Adipocyte (in vitro differentiated cells): ENCODE measurements at regions not wholly inside any gene's neighbourhood (a gene's known extent, or its start where the extent isn't known, plus 50 kb on each side); places are given as distances from the start of the nearest gene placed in this dataset.

ENCODE experiments used
- DNase-seq: peaks from one replicate; pipeline ENCODE4 v3.0.0-alpha.2; 2015; ENCODE audit warnings: low read depth
- H3K27me3 ChIP-seq: replicated peaks from 2 replicates; pipeline ENCODE4 v1.7.0; 2013; ENCODE audit warnings: mild to moderate bottlenecking, low read length, moderate library complexity; ENCODE audit not compliant: control insufficient read depth, insufficient read depth
- H3K36me3 ChIP-seq: 2 replicates; pipeline ENCODE4 v1.7.0; 2013; ENCODE audit warnings: low read length, mild to moderate bottlenecking, moderate library complexity; ENCODE audit not compliant: control insufficient read depth, insufficient read depth, severe bottlenecking
- H3K4me1 ChIP-seq: 2 replicates; pipeline ENCODE4 v1.7.0; 2013; ENCODE audit warnings: mild to moderate bottlenecking, low read length, moderate library complexity; ENCODE audit not compliant: control insufficient read depth, insufficient read depth
- H3K4me3 ChIP-seq: 2 replicates; pipeline ENCODE4 v1.7.0; 2013; ENCODE audit warnings: mild to moderate bottlenecking, low read length, moderate library complexity
- H3K9ac ChIP-seq: 2 replicates; pipeline ENCODE4 v1.7.0; 2013; ENCODE audit warnings: mild to moderate bottlenecking, low read length, moderate library complexity
- H3K9me3 ChIP-seq: 2 replicates; pipeline ENCODE4 v1.7.0; 2013; ENCODE audit warnings: mild to moderate bottlenecking, low read length, moderate library complexity; ENCODE audit not compliant: control insufficient read depth

- Histone ChIP-seq H3K36me3 (no peaks in the 10 kb centered on the region), H3K9me3 (no peaks in the 10 kb centered on the region), H3K9ac (peak overlapping the region; percentile 31), H3K27me3 (no peaks in the 10 kb centered on the region), H3K4me3 (no peak overlapping the region), H3K4me1 (peaks cover 23% of the 10 kb centered on the region)
- no peak for DNase-seq
These were observed 561.4 kb downstream of the BNC2 start for GRCh38 chr9:16309082-16309468.

- no peaks in the 10 kb centered on the region for H3K9me3 ChIP-seq
- DNase-seq: no peak
These were observed 560.8 kb downstream of the BNC2 start for GRCh38 chr9:16309469-16310271.

GRCh38 chr9:16310278-16311110, 560.0 kb downstream of the BNC2 start:
- no peaks in the 10 kb centered on the region for H3K27me3 ChIP-seq
- H3K4me1 ChIP-seq: peaks cover 28% of the 10 kb centered on the region
- H3K4me3 ChIP-seq: peak overlapping the region; percentile 54
- H3K36me3 ChIP-seq: no peaks in the 10 kb centered on the region
- no peak for DNase-seq
- H3K9me3 ChIP-seq: no peaks in the 10 kb centered on the region
- peak overlapping the region; percentile 4 for H3K9ac ChIP-seq

More at GRCh38 chr9:16309469-16310271, 560.8 kb downstream of the BNC2 start:
- H3K4me3 ChIP-seq: peak overlapping the region; percentile 54
- no peaks in the 10 kb centered on the region for H3K27me3 ChIP-seq
- H3K9ac ChIP-seq: peak overlapping the region; percentile 33
- peaks cover 23% of the 10 kb centered on the region for H3K4me1 ChIP-seq
- no peaks in the 10 kb centered on the region for H3K36me3 ChIP-seq

GRCh38 chr9:16312116-16312515, 558.4 kb downstream of the BNC2 start:
- Histone ChIP-seq H3K4me3 (no peak overlapping the region), H3K9me3 (no peaks in the 10 kb centered on the region), H3K36me3 (no peaks in the 10 kb centered on the region), H3K27me3 (no peaks in the 10 kb centered on the region), H3K4me1 (peaks cover 34% of the 10 kb centered on the region), H3K9ac (no peak overlapping the region)
- DNase-seq: no peak

- H3K9me3 ChIP-seq: no peaks in the 10 kb centered on the region
- no peaks in the 10 kb centered on the region for H3K36me3 ChIP-seq
- H3K9ac ChIP-seq: no peak overlapping the region
- no peak overlapping the region for H3K4me3 ChIP-seq
- no peak for DNase-seq
- no peaks in the 10 kb centered on the region for H3K27me3 ChIP-seq
- H3K4me1 ChIP-seq: peaks cover 34% of the 10 kb centered on the region
These were observed 557.4 kb downstream of the BNC2 start for GRCh38 chr9:16312962-16313546.

- H3K9ac ChIP-seq: no peak overlapping the region
- no peak overlapping the region for H3K4me3 ChIP-seq
- peaks cover 30% of the 10 kb centered on the region for H3K4me1 ChIP-seq
- H3K9me3 ChIP-seq: no peaks in the 10 kb centered on the region
- no peaks in the 10 kb centered on the region for H3K27me3 ChIP-seq
- no peak for DNase-seq
- H3K36me3 ChIP-seq: no peaks in the 10 kb centered on the region
These were observed 556.0 kb downstream of the BNC2 start for GRCh38 chr9:16314476-16314875.

- no peaks in the 10 kb centered on the region for H3K36me3 ChIP-seq
- H3K9ac ChIP-seq: no peak overlapping the region
- peak; percentile 26 for DNase-seq
- H3K9me3 ChIP-seq: no peaks in the 10 kb centered on the region
- peaks cover 20% of the 10 kb centered on the region for H3K4me1 ChIP-seq
- H3K4me3 ChIP-seq: no peak overlapping the region
- H3K27me3 ChIP-seq: no peaks in the 10 kb centered on the region
These were observed 554.8 kb downstream of the BNC2 start for GRCh38 chr9:16315720-16316119.

GRCh38 chr9:16316456-16316855, 554.0 kb downstream of the BNC2 start:
- H3K4me3 ChIP-seq: no peak overlapping the region
- no peaks in the 10 kb centered on the region for H3K36me3 ChIP-seq
- H3K9me3 ChIP-seq: no peaks in the 10 kb centered on the region
- H3K27me3 ChIP-seq: no peaks in the 10 kb centered on the region
- no peak overlapping the region for H3K9ac ChIP-seq
- H3K4me1 ChIP-seq: peaks cover 21% of the 10 kb centered on the region
- DNase-seq: no peak

- H3K27me3 ChIP-seq: no peaks in the 10 kb centered on the region
- no peak for DNase-seq
- no peaks in the 10 kb centered on the region for H3K9me3 ChIP-seq
- no peak overlapping the region for H3K4me3 ChIP-seq
- no peaks in the 10 kb centered on the region for H3K36me3 ChIP-seq
- no peak overlapping the region for H3K9ac ChIP-seq
- peaks cover 26% of the 10 kb centered on the region for H3K4me1 ChIP-seq
These were observed 553.3 kb downstream of the BNC2 start for GRCh38 chr9:16316911-16317817.

- H3K36me3 ChIP-seq: no peaks in the 10 kb centered on the region
- H3K9me3 ChIP-seq: no peaks in the 10 kb centered on the region
- peaks cover 26% of the 10 kb centered on the region for H3K4me1 ChIP-seq
- H3K4me3 ChIP-seq: no peak overlapping the region
- no peaks in the 10 kb centered on the region for H3K27me3 ChIP-seq
- H3K9ac ChIP-seq: no peak overlapping the region
- no peak for DNase-seq
These were observed 551.9 kb downstream of the BNC2 start for GRCh38 chr9:16318516-16319060.
